ENCODE measurements at regions not wholly inside any gene's neighbourhood (a gene's known extent, or its start where the extent isn't known, plus 50 kb on each side); places are given as distances from the start of the nearest gene placed in this dataset.
A peak's percentile ranks its signal among the peaks of the same experiment; 100 is the strongest.

DNA sequence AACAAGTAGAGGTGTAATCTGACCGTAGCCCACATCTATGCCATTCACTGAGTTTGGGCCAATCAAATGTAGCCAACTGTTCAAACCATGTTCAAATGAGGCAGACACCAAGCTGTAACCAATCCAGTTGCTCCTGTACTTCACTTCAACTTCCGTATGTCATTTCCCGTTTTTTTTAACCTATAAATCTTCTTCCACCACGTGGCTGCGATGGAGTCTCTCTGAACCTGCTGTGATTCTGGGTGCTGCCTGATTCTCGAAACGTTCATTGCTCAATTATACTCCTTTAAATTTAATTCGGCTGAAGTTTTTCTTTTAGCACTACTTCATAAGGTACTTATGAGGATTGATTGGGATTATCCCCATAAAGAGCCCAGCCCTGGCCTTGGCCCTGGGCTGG, 179.7 kb downstream of the PIK3R1 start:
- Histone ChIP-seq H3K4me3 (ENCODE audit: low read depth, low read length) (no peak overlapping the region), H3K27me3 (ENCODE audit: control insufficient read depth, insufficient read depth, low read length) (no peaks in the 10 kb centered on the region), H3K36me3 (ENCODE audit: control insufficient read depth, insufficient read depth, low read length) (no peaks in the 10 kb centered on the region)
- DNase-seq (ENCODE audit: low read depth) (no peak), FAIRE-seq (no peak)
- TF ChIP-seq, protein P1, sequence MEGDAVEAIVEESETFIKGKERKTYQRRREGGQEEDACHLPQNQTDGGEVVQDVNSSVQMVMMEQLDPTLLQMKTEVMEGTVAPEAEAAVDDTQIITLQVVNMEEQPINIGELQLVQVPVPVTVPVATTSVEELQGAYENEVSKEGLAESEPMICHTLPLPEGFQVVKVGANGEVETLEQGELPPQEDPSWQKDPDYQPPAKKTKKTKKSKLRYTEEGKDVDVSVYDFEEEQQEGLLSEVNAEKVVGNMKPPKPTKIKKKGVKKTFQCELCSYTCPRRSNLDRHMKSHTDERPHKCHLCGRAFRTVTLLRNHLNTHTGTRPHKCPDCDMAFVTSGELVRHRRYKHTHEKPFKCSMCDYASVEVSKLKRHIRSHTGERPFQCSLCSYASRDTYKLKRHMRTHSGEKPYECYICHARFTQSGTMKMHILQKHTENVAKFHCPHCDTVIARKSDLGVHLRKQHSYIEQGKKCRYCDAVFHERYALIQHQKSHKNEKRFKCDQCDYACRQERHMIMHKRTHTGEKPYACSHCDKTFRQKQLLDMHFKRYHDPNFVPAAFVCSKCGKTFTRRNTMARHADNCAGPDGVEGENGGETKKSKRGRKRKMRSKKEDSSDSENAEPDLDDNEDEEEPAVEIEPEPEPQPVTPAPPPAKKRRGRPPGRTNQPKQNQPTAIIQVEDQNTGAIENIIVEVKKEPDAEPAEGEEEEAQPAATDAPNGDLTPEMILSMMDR (IDR thresholded peaks at IDR 0.05; ENCODE audit: insufficient read depth, low read length, severe bottlenecking), result no peak

DNA sequence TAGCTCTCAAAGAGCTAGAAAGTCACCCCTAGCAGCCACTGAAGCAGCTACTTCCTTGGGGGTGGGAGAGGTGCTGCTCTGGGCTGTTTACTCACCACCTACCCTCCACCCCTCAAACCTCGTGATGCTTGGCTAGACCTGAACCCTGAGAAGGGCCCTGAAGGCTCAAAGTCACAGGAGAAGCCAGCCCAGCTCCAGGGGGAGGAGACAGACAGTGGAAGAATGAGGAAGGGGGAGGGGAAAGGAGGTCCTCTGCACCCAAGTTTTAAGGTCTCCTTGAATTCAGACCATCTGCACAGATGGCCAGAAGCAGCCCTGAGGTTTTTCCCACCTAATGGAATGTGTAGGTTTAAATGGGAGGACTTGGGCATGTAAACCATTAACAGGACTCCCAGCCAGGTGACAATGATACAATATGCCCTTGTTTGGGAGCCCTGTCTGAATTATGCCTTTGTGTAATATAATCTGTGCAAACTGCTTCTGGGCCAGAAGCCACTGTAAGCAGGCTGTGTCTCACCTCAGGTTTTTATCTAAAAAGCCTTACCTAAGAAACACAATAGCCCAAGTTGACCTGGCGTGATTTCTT, 180.5 kb downstream of the PIK3R1 start:
- Histone ChIP-seq H3K36me3 (ENCODE audit: control insufficient read depth, insufficient read depth, low read length) (no peaks in the 10 kb centered on the region), H3K27me3 (ENCODE audit: control insufficient read depth, insufficient read depth, low read length) (no peaks in the 10 kb centered on the region), H3K4me3 (ENCODE audit: low read depth, low read length) (no peak overlapping the region)
- TF ChIP-seq, protein P1 (IDR thresholded peaks at IDR 0.05; ENCODE audit: insufficient read depth, low read length, severe bottlenecking), result no peak
- DNase-seq (ENCODE audit: low read depth), result peak; percentile 21
- FAIRE-seq, result no peak

DNA sequence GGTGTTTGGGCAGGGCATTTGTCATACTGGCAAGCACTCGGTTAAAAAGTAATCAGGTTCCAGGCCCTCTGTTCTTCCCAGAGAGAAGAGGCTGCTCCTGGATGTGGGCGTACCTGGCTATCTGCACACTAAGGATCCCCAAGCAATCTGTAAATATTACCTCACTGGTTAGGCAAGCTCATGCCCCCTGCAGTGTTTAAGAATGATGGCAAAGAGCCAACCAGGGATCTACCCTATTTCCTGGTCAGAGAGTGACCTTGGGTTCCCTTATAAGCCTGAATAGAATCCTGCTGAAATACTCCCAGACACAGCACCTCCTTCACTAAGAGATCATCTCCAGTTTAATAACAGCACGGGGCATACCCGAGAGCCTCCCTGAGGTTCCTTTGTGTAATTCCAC, 181.2 kb downstream of the PIK3R1 start:
- Histone ChIP-seq H3K27me3 (ENCODE audit: control insufficient read depth, insufficient read depth, low read length) (no peaks in the 10 kb centered on the region), H3K36me3 (ENCODE audit: control insufficient read depth, insufficient read depth, low read length) (no peaks in the 10 kb centered on the region), H3K4me3 (ENCODE audit: low read depth, low read length) (no peak overlapping the region)
- FAIRE-seq, result no peak
- peak; percentile 45 for DNase-seq (ENCODE audit: low read depth)
- TF ChIP-seq, protein P1 (IDR thresholded peaks at IDR 0.05; ENCODE audit: insufficient read depth, low read length, severe bottlenecking), result no peak

DNA sequence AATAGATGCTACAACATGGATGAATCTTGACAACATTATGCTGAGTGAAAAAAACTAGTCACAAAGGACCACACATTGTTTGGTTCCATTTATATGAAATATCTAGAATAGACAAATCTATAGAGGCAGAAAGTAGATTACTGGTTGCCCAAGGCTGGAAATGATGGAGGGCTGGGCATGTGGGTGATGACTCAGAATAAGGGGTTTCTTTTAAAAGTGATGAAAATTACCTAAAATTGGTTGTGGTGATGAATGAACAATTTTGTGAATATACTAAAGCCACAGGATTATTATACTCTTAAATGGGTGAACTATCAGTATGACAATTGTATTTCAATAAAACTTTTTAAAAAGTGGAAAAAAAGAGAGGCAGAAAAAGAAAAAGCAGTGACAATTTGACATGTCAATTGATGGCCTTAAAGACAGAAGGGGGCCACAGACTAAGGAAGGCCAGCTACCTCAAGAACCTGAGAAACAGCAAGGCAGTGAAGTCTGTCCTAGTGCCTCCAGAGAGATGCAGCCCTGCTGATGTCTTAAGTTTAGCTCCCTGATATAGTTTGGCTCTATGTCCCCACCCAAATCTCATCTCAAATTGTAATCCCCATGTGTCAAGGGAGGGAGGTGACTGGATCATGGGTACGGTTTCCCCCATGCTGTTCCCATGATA, 182.7 kb downstream of the PIK3R1 start:
- no peak for FAIRE-seq
- no peak for DNase-seq (ENCODE audit: low read depth)
- no peaks in the 10 kb centered on the region for H3K27me3 ChIP-seq (ENCODE audit: control insufficient read depth, insufficient read depth, low read length)
- no peaks in the 10 kb centered on the region for H3K36me3 ChIP-seq (ENCODE audit: control insufficient read depth, insufficient read depth, low read length)
- TF ChIP-seq, protein P1 (IDR thresholded peaks at IDR 0.05; ENCODE audit: insufficient read depth, low read length, severe bottlenecking), result no peak
- no peak overlapping the region for H3K4me3 ChIP-seq (ENCODE audit: low read depth, low read length)

DNA sequence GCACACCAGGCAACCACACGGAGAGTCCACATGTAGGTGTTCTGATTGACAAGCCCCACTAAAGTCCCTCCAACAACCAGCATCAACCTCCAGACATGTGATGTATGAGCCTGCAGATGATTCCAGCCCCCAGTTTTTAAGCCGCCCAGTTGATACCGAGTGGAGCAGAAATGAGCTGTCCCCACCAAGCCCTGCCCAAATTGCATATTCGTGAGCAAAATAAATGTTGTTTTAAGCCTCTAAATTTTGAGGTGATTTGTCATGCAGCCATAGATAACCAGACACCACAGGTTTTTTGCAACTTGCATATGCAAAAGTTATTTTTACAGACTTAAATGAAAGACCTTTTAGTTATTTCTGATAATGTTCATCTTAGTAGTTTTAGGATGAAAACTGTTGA, 187.7 kb downstream of the PIK3R1 start:
- FAIRE-seq, result no peak
- H3K4me3 ChIP-seq (ENCODE audit: low read depth, low read length), result no peak overlapping the region
- DNase-seq (ENCODE audit: low read depth), result no peak
- H3K27me3 ChIP-seq (ENCODE audit: control insufficient read depth, insufficient read depth, low read length), result no peaks in the 10 kb centered on the region
- no peaks in the 10 kb centered on the region for H3K36me3 ChIP-seq (ENCODE audit: control insufficient read depth, insufficient read depth, low read length)
- TF ChIP-seq, protein P1 (IDR thresholded peaks at IDR 0.05; ENCODE audit: insufficient read depth, low read length, severe bottlenecking), result no peak

DNA sequence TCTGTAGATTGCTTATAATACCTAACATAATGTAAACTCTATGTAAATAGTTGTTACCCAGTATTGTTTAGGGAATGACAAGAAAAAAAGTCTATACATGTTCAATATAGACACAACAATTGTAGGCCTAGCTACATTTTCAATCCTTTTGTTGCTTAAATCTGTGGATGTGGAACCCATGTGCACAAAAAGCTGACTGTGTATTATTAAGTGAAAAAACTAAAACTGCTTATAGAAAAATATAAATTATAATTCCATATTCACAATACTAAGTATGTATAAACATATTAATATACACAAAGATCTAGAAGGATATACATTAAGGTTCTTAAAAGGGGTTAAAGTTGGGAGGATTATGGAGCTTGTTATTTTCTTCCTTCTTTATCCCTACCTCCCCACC, 188.7 kb downstream of the PIK3R1 start:
- no peak overlapping the region for H3K4me3 ChIP-seq (ENCODE audit: low read depth, low read length)
- TF ChIP-seq, protein P1 (IDR thresholded peaks at IDR 0.05; ENCODE audit: insufficient read depth, low read length, severe bottlenecking), result no peak
- H3K36me3 ChIP-seq (ENCODE audit: control insufficient read depth, insufficient read depth, low read length), result no peaks in the 10 kb centered on the region
- FAIRE-seq (no peak), DNase-seq (ENCODE audit: low read depth) (no peak)
- H3K27me3 ChIP-seq (ENCODE audit: control insufficient read depth, insufficient read depth, low read length), result no peaks in the 10 kb centered on the region

All from bronchial epithelial cell (primary cell).